ENCODE measurements at regions not wholly inside any gene's neighbourhood (a gene's known extent, or its start where the extent isn't known, plus 50 kb on each side); places are given as distances from the start of the nearest gene placed in this dataset.

DNA sequence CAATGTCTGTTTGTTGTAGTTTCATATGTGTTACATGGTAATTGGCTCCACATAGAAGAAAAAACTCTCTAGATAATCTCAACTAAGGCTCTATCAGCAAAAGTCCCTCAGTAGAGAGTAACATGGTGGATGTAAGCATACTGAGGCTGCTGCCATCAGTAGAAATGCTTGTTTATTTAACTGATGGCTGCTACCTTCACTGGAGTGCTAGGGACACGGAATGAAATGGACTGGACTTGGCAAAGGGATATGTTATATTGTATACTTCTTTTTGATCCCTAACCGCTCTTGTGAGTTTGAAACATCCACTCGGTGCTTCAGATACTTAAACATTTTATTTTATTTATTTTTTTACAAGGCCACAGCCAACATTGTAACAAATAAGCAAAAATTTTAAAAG is 143.0 kb downstream of the ZNF281 start:
- Histone ChIP-seq H3K4me1 (no peaks in the 10 kb centered on the region), H3K36me3 (ENCODE audit: insufficient read depth in 1 of 2, low read depth in 1 of 2) (no peaks in the 10 kb centered on the region), H3K27ac (no peak overlapping the region), H3K9me3 (no peaks in the 10 kb centered on the region), H3K4me3 (no peak overlapping the region), H3K27me3 (ENCODE audit: insufficient read depth in 3 of 3, low read length in 2 of 3) (no peaks in the 10 kb centered on the region)
- WGBS, 3 donors: 86 to 96% (median 89%) methylated on average over 3 of the region's 3 CpGs
- no peak for DNase-seq
- intact Hi-C loops (cut with DNase I): no loop called here
- TF ChIP-seq, protein P1, sequence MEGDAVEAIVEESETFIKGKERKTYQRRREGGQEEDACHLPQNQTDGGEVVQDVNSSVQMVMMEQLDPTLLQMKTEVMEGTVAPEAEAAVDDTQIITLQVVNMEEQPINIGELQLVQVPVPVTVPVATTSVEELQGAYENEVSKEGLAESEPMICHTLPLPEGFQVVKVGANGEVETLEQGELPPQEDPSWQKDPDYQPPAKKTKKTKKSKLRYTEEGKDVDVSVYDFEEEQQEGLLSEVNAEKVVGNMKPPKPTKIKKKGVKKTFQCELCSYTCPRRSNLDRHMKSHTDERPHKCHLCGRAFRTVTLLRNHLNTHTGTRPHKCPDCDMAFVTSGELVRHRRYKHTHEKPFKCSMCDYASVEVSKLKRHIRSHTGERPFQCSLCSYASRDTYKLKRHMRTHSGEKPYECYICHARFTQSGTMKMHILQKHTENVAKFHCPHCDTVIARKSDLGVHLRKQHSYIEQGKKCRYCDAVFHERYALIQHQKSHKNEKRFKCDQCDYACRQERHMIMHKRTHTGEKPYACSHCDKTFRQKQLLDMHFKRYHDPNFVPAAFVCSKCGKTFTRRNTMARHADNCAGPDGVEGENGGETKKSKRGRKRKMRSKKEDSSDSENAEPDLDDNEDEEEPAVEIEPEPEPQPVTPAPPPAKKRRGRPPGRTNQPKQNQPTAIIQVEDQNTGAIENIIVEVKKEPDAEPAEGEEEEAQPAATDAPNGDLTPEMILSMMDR (IDR thresholded peaks at IDR 0.05): no peak
- no peak for ATAC-seq

DNA sequence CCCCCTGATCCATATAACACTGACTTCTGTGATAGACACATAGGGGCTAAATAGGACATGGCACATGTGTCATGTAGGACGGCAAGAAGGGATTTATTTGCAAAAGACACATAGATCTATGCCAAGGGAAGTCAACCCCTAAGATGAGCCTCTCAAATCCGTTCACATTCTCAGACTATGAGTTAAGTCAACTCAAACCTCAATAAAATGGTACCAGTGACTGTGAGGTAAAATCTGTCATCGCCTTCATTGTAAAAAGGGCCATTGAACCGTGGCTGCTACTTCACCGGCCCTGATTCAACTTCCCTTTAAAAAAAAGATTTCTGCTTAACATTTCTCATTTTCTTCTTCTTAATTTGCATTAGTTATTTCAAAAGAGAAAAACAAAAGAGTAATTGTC is 144.0 kb downstream of the ZNF281 start:
- Histone ChIP-seq H3K4me1 (no peaks in the 10 kb centered on the region), H3K9me3 (no peaks in the 10 kb centered on the region), H3K27ac (no peak overlapping the region), H3K36me3 (ENCODE audit: insufficient read depth in 1 of 2, low read depth in 1 of 2) (no peaks in the 10 kb centered on the region), H3K4me3 (no peak overlapping the region), H3K27me3 (ENCODE audit: insufficient read depth in 3 of 3, low read length in 2 of 3) (no peaks in the 10 kb centered on the region)
- intact Hi-C loops (cut with DNase I): no loop called here
- WGBS, 3 donors: 80 to 82% (median 81%) methylated on average over 5 of the region's 5 CpGs
- TF ChIP-seq, protein P1 (IDR thresholded peaks at IDR 0.05): no peak
- ATAC-seq: no peak
- no peak for DNase-seq

DNA sequence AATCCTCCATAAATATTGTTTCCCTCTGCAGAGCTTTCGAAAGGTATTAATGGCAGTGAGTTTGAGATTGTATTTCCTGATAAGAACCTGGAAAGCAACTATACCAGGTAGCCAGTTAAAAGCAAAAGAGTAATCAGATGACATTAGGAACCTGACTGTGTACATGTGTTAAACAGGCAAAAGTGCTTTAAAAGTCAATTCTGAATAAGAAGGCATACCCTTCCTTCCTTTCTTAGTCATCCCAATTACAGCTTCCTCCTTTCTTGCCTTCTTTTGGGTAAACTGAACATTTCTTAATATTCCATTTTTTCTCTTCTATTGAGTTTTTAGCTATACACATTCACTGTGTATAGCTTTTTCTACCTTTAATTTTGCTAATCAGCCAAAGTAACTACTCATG is 144.7 kb downstream of the ZNF281 start:
- Histone ChIP-seq H3K36me3 (ENCODE audit: insufficient read depth in 1 of 2, low read depth in 1 of 2) (no peaks in the 10 kb centered on the region), H3K4me1 (no peaks in the 10 kb centered on the region), H3K27ac (no peak overlapping the region), H3K27me3 (ENCODE audit: insufficient read depth in 3 of 3, low read length in 2 of 3) (no peaks in the 10 kb centered on the region), H3K4me3 (no peak overlapping the region), H3K9me3 (no peaks in the 10 kb centered on the region)
- DNase-seq (no peak), ATAC-seq (no peak)
- intact Hi-C loops (cut with DNase I): no loop called here
- WGBS, 3 donors: 90 to 97% (median 92%) methylated on average over 1 of the region's 1 CpG
- TF ChIP-seq, protein P1 (IDR thresholded peaks at IDR 0.05): no peak

DNA sequence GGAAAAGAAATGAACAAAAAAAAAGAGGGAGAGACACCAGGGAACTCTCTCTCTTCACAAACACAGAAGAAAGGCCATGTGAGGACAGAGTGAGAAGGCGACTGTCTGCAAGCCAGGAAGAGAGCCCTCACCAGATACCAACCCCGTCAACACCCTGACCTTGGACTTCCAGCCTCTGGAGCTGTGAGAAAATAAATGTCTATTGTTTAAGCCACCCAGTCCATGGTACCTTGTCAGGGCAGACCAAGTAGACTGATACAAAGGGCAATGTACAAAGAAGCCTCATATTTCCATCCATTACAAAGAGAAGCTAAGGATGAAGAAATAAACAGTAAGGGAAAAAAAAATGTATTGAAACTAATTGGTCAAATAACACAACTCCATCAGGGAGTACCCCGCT is 146.6 kb downstream of the ZNF281 start:
- Histone ChIP-seq H3K27ac (no peak overlapping the region), H3K4me1 (no peaks in the 10 kb centered on the region), H3K36me3 (ENCODE audit: insufficient read depth in 1 of 2, low read depth in 1 of 2) (no peaks in the 10 kb centered on the region), H3K27me3 (ENCODE audit: insufficient read depth in 3 of 3, low read length in 2 of 3) (no peaks in the 10 kb centered on the region), H3K9me3 (no peaks in the 10 kb centered on the region), H3K4me3 (no peak overlapping the region)
- intact Hi-C loops (cut with DNase I): no loop called here
- no peak for DNase-seq
- ATAC-seq: no peak
- WGBS, 3 donors: 69 to 83% (median 74%) methylated on average over 3 of the region's 3 CpGs
- TF ChIP-seq, protein P1 (IDR thresholded peaks at IDR 0.05): no peak

DNA sequence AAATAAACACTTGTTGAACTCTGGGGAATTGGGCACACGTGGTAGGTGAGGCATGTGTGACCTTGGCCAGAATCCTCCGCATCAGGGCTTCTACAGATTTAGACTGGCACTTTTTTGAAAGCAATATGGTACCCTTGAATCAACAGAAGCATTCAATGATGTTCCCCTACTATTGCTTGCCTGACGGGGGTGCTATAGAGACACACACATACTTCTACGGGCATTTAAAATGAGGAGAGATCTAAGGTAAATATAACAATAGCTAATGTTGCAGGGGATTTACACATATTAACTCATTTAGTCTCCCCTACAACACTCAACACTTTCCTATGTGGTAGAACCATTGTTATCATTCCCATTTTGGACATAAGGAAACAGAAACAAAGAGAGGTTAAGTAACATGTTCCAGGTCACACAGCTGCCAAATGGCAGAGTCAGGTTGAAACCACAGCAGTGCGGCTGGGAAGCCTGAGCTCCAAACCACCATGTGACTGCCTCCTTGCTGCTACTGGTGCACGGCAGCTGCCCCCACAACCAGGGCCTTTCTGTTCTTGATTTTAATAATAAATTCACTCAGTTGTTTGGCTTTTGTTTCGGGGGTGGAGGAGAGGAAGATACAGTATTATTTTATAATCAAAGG is 147.4 kb downstream of the ZNF281 start:
- H3K36me3 ChIP-seq (ENCODE audit: insufficient read depth in 1 of 2, low read depth in 1 of 2): no peaks in the 10 kb centered on the region
- intact Hi-C loops (cut with DNase I): no loop called here
- WGBS, 3 donors: 83 to 86% (median 86%) methylated on average over 7 of the region's 7 CpGs
- ATAC-seq: no peak
- H3K4me1 ChIP-seq: no peaks in the 10 kb centered on the region
- H3K9me3 ChIP-seq: no peaks in the 10 kb centered on the region
- no peak for DNase-seq
- TF ChIP-seq, protein P1 (IDR thresholded peaks at IDR 0.05): no peak
- H3K4me3 ChIP-seq: no peak overlapping the region
- no peak overlapping the region for H3K27ac ChIP-seq
- H3K27me3 ChIP-seq (ENCODE audit: insufficient read depth in 3 of 3, low read length in 2 of 3): no peaks in the 10 kb centered on the region
